22Rv1 (cell line): ENCODE measurements at regions not wholly inside any gene's neighbourhood (a gene's known extent, or its start where the extent isn't known, plus 50 kb on each side); places are given as distances from the start of the nearest gene placed in this dataset.

ENCODE experiments used
- H3K27ac ChIP-seq: fragments of 450-650 bp; 2 replicates; pipeline ENCODE4 v1.5.1; 2017
- ZFX ChIP-seq: fragments of 450-650 bp; IDR thresholded peaks from 2 replicates; pipeline ENCODE4 v1.6.1; 2017; ENCODE audit warnings: antibody characterized with exemption, borderline replicate concordance
- TF ChIP-seq, protein P1 (sequence below): fragments of 450-650 bp; IDR thresholded peaks from 2 replicates; pipeline ENCODE4 v1.5.1; 2017; ENCODE audit warnings: mild to moderate bottlenecking

GRCh38 chr13:90444232-90444631 is 903.3 kb upstream of the MIR17HG start:
- H3K27ac ChIP-seq: no peak overlapping the region
- no peak for TF ChIP-seq ZFX
- TF ChIP-seq, protein P1, sequence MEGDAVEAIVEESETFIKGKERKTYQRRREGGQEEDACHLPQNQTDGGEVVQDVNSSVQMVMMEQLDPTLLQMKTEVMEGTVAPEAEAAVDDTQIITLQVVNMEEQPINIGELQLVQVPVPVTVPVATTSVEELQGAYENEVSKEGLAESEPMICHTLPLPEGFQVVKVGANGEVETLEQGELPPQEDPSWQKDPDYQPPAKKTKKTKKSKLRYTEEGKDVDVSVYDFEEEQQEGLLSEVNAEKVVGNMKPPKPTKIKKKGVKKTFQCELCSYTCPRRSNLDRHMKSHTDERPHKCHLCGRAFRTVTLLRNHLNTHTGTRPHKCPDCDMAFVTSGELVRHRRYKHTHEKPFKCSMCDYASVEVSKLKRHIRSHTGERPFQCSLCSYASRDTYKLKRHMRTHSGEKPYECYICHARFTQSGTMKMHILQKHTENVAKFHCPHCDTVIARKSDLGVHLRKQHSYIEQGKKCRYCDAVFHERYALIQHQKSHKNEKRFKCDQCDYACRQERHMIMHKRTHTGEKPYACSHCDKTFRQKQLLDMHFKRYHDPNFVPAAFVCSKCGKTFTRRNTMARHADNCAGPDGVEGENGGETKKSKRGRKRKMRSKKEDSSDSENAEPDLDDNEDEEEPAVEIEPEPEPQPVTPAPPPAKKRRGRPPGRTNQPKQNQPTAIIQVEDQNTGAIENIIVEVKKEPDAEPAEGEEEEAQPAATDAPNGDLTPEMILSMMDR: no peak

DNA sequence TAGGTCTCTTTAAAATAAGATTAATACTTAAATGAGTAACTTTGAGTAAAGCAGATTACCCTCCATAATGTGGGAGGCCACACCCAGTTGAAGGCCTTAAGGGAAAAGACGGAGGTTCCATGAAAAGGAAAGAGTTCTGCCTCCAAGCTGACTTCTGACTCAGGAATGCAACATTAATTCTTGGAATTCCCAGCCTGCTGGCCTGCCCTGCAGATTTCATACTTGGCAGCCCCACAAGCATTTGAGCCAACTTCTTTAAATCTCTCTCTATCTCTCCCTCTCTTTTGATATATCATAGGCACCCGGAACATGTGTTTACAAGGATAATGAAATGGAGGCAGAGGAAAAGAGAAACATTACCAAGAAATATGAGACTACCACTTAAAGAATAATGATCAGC is 902.3 kb upstream of the MIR17HG start:
- H3K27ac ChIP-seq: no peak overlapping the region
- no peak for TF ChIP-seq ZFX
- TF ChIP-seq, protein P1: no peak

- H3K27ac ChIP-seq: no peak overlapping the region
- TF ChIP-seq, protein P1: no peak
- no peak for TF ChIP-seq ZFX
Observed at GRCh38 chr13:90447034-90447733, 900.3 kb upstream of the MIR17HG start.

DNA sequence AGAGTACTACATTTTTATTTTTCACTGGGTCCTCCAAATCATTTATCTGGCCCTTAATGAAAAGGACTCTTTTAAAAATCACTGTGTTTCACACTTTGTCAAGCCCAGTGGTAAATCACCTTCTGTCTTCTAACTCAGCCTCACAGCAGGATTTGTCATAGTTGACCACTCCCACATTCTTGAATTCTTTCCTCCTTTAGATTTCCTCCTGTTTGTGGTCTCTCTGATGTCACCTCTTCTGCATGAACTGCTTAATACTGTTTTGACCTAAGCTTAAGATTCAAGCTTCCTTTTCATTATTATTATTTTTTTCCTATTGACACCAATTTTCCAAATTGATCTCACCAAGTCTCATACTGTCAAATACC is 899.8 kb upstream of the MIR17HG start:
- H3K27ac ChIP-seq: no peak overlapping the region
- no peak for TF ChIP-seq ZFX
- TF ChIP-seq, protein P1: no peak

- TF ChIP-seq, protein P1: no peak
- TF ChIP-seq ZFX: no peak
Observed at GRCh38 chr13:90448466-90449037, 898.9 kb upstream of the MIR17HG start.

GRCh38 chr13:90453342-90453741 is 894.1 kb upstream of the MIR17HG start:
- TF ChIP-seq, protein P1: no peak
- H3K27ac ChIP-seq: no peak overlapping the region

More at GRCh38 chr13:90448466-90449037, 898.9 kb upstream of the MIR17HG start:
- no peak overlapping the region for H3K27ac ChIP-seq

- H3K27ac ChIP-seq: no peak overlapping the region
Observed at GRCh38 chr13:90454002-90454636, 893.4 kb upstream of the MIR17HG start.

More at GRCh38 chr13:90454002-90454636, 893.4 kb upstream of the MIR17HG start:
- TF ChIP-seq ZFX: no peak
- TF ChIP-seq, protein P1: no peak
